Testis (tissue), 2 donors: ENCODE measurements at regions not wholly inside any gene's neighbourhood (a gene's known extent, or its start where the extent isn't known, plus 50 kb on each side); places are given as distances from the start of the nearest gene placed in this dataset.

Experiments used
- DNase-seq: peaks from one replicate; pipeline ENCODE4 v3.0.0-alpha.2; 2019
- H3K27ac ChIP-seq, 2 donors: fragments of 200-600 bp; sonication (generic); one replicate each; pipeline ENCODE4 v1.5.1; 2019
- H3K27me3 ChIP-seq: fragments of 200-600 bp; sonication (generic); one replicate; pipeline ENCODE4 v1.5.1; 2019
- H3K36me3 ChIP-seq: fragments of 200-600 bp; sonication (generic); one replicate; pipeline ENCODE4 v1.5.1; 2017; ENCODE audit warnings: low read depth; ENCODE audit errors: missing control alignments
- H3K4me1 ChIP-seq: fragments of 200-600 bp; sonication (generic); one replicate; pipeline ENCODE4 v1.5.1; 2019
- H3K4me3 ChIP-seq, 2 donors: fragments of 200-600 bp; sonication (generic); one replicate each; pipeline ENCODE4 v1.5.1; 2017 to 2019
- H3K9me3 ChIP-seq: fragments of 200-600 bp; sonication (generic); one replicate; pipeline ENCODE4 v1.5.1; 2017
- CTCF ChIP-seq, 3 experiments: fragments of 450-650 bp in 2 of 3; fragments of 200-600 bp in 1 of 3; sonication (generic) in 1 of 3; IDR thresholded peaks; one replicate each; pipeline ENCODE4 v1.5.1; 2016 to 2019; ENCODE audit warnings: antibody characterized with exemption in 3 of 3, mild to moderate bottlenecking in 2 of 3, moderate library complexity in 1 of 3
- POLR2A ChIP-seq: fragments of 450-650 bp; IDR thresholded peaks from one replicate; pipeline ENCODE4 v1.6.1; 2017; ENCODE audit warnings: antibody characterized with exemption, mild to moderate bottlenecking, moderate library complexity
- WGBS, 2 donors: methylation state at CpG; one replicate each; pipeline ENCODE4 v1.1.5; 2018; 5-methylcytosine and 5-hydroxymethylcytosine counted together
- intact Hi-C: fragments of 100-400 bp; cut with DNase I; formaldehyde crosslinking; loops from one replicate; pipeline ENCODE4 v1.15.1; 2023; ENCODE audit warnings: low total_unique reads

GRCh38 chr6:54003316-54003715 is 107.9 kb upstream of the MLIP start:
- no peaks in the 10 kb centered on the region for H3K36me3 ChIP-seq
- H3K4me1 ChIP-seq, result no peaks in the 10 kb centered on the region
- H3K27ac ChIP-seq, result no peak overlapping the region
- H3K4me3 ChIP-seq, result no peak overlapping the region
- H3K27me3 ChIP-seq, result no peaks in the 10 kb centered on the region
- no peak for TF ChIP-seq POLR2A
- TF ChIP-seq CTCF (IDR thresholded peaks at IDR 0.05), result no peak
- intact Hi-C loops, result no loop called here
- no peaks in the 10 kb centered on the region for H3K9me3 ChIP-seq
- WGBS, 2 donors, result 74 to 85% methylated on average over 1 of the region's 1 CpG
- no peak for DNase-seq

- 88 to 100% methylated on average over 1 of the region's 1 CpG for WGBS, 2 donors
- DNase-seq, result no peak
- Histone ChIP-seq H3K36me3 (no peaks in the 10 kb centered on the region), H3K4me3 (no peak overlapping the region), H3K9me3 (no peaks in the 10 kb centered on the region), H3K27me3 (no peaks in the 10 kb centered on the region), H3K27ac (no peak overlapping the region), H3K4me1 (peaks cover 11% of the 10 kb centered on the region)
- intact Hi-C loops, result no loop called here
- no peak for TF ChIP-seq POLR2A
- TF ChIP-seq CTCF (IDR thresholded peaks at IDR 0.05), result no peak
Measured at GRCh38 chr6:54008589-54008988, 102.7 kb upstream of the MLIP start.

- Histone ChIP-seq H3K4me1 (peaks cover 11% of the 10 kb centered on the region), H3K9me3 (no peaks in the 10 kb centered on the region), H3K4me3 (no peak overlapping the region), H3K27me3 (no peaks in the 10 kb centered on the region), H3K27ac (no peak overlapping the region), H3K36me3 (no peaks in the 10 kb centered on the region)
- 90 to 91% methylated on average over 5 of the region's 5 CpGs for WGBS, 2 donors
- no peak for DNase-seq
- intact Hi-C loops, result no loop called here
- TF ChIP-seq CTCF (IDR thresholded peaks at IDR 0.05), result no peak
- no peak for TF ChIP-seq POLR2A
Measured at GRCh38 chr6:54009052-54009654, 102.1 kb upstream of the MLIP start.

- no peaks in the 10 kb centered on the region for H3K27me3 ChIP-seq
- no peaks in the 10 kb centered on the region for H3K9me3 ChIP-seq
- H3K27ac ChIP-seq, result no peak overlapping the region
- no peaks in the 10 kb centered on the region for H3K36me3 ChIP-seq
- H3K4me1 ChIP-seq, result peaks cover 11% of the 10 kb centered on the region
- DNase-seq, result peak; percentile 18
- intact Hi-C loops, result no loop called here
- H3K4me3 ChIP-seq, result no peak overlapping the region
- WGBS, 2 donors, result 61 to 65% methylated on average over 7 of the region's 7 CpGs
- TF ChIP-seq POLR2A (no peak), CTCF (IDR thresholded peaks at IDR 0.05) (no peak)
Measured at GRCh38 chr6:54010340-54011276, 100.6 kb upstream of the MLIP start.
